CD4-positive, alpha-beta memory T cell (primary cell): ENCODE measurements at regions not wholly inside any gene's neighbourhood (a gene's known extent, or its start where the extent isn't known, plus 50 kb on each side); places are given as distances from the start of the nearest gene placed in this dataset.
"Not testable (repeated sequence)": the region's sequence is repeated elsewhere in the genome, so short reads cannot be mapped to it uniquely, and the experiment has no call there.

Source experiments
- CTCF ChIA-PET: fragments of 350-600 bp; sonication (Branson Sonifier 250); formaldehyde crosslinking; loops from one replicate; lab custom pipeline; 2021; ENCODE audit warnings: inconsistent platforms; ENCODE audit not compliant: partially characterized antibody; lab: Charles Lee
- POLR2A ChIA-PET: fragments of 350-600 bp; sonication (Branson Sonifier 250); formaldehyde crosslinking; loops from one replicate; lab custom pipeline; 2021; ENCODE audit not compliant: partially characterized antibody; lab: Charles Lee
- DNase-seq, 5 donors: peaks; one replicate each; pipeline versions ENCODE4 v3.0.0 to v3.0.0-alpha.2; 2020 to 2022; ENCODE audit warnings: mixed read lengths in 1 of 5
- H3K27ac ChIP-seq: one replicate; pipeline ENCODE4 v1.7.0; 2013; ENCODE audit warnings: low read depth, low read length
- H3K27me3 ChIP-seq: 2 replicates; pipeline ENCODE4 v1.7.0; 2013; ENCODE audit warnings: mild to moderate bottlenecking, low read length, moderate library complexity; ENCODE audit not compliant: insufficient read depth
- H3K36me3 ChIP-seq: 2 replicates; pipeline ENCODE4 v1.7.0; 2013; ENCODE audit warnings: mild to moderate bottlenecking, low read length, moderate library complexity; ENCODE audit not compliant: insufficient read depth
- H3K4me1 ChIP-seq: 2 replicates; pipeline ENCODE4 v1.7.0; 2013; ENCODE audit warnings: mild to moderate bottlenecking, low read length, moderate library complexity; ENCODE audit not compliant: insufficient read depth
- H3K4me3 ChIP-seq, 2 donors: one replicate each; pipeline ENCODE4 v1.7.0; 2013; ENCODE audit warnings: low read length in 2 of 2, mild to moderate bottlenecking in 1 of 2
- H3K9me3 ChIP-seq, 2 donors: one replicate each; pipeline ENCODE4 v1.7.0; 2013; ENCODE audit warnings: low read length in 2 of 2, control low read depth in 1 of 2; ENCODE audit not compliant: control insufficient read depth in 1 of 2
- H3K27ac Mint-ChIP-seq, 7 donors: one replicate each; pipeline ENCODE4 v1.8.0; 2020 to 2021; ENCODE audit warnings: mixed read lengths in 7 of 7, mild to moderate bottlenecking in 6 of 7, inconsistent platforms in 3 of 7, moderate library complexity in 3 of 7
- H3K27me3 Mint-ChIP-seq, 2 donors: one replicate each; pipeline ENCODE4 v1.8.0; 2020 to 2021; ENCODE audit warnings: mixed read lengths in 2 of 2
- H3K36me3 Mint-ChIP-seq, 2 donors: one replicate each; pipeline ENCODE4 v1.8.0; 2020 to 2021; ENCODE audit warnings: mixed read lengths in 2 of 2, inconsistent platforms in 1 of 2, mild to moderate bottlenecking in 1 of 2
- H3K4me1 Mint-ChIP-seq, 4 donors: one replicate each; pipeline ENCODE4 v1.8.0; 2020 to 2021; ENCODE audit warnings: mixed read lengths in 4 of 4, mild to moderate bottlenecking in 1 of 4
- H3K4me3 Mint-ChIP-seq, 8 donors: one replicate each; pipeline ENCODE4 v1.8.0; 2020 to 2021; ENCODE audit warnings: mixed read lengths in 8 of 8, mild to moderate bottlenecking in 7 of 8, moderate library complexity in 6 of 8, inconsistent platforms in 3 of 8
- H3K9me3 Mint-ChIP-seq, 8 donors: one replicate each; pipeline ENCODE4 v1.8.0; 2020 to 2021; ENCODE audit warnings: mixed read lengths in 8 of 8, mild to moderate bottlenecking in 5 of 8, inconsistent platforms in 3 of 8, moderate library complexity in 1 of 8
- intact Hi-C: fragments of 100-400 bp; cut with micrococcal nuclease; formaldehyde crosslinking; loops from one replicate; pipeline ENCODE4 v1.15.1; 2023

DNA sequence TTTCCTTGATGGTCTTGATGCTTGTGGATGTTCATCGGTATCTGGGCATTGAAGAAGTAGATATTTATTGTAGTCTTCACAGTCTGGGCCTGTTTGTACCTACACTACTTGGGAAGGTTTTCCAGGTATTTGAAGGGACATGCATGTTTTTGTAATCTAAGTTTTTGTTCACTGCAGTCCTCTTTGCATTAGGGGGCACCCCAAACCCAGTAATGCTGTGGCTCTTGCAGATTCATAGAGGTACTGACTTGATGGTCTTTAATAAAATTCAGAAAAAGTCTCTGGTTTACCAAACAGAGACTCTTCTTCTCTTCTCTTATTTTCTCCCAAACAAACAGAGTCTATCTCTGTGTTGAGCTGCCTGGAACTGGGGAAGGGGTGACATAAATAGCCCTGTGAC, 150.9 kb upstream of the SLC16A7 start:
- intact Hi-C loops = loop anchor here (1.0 to 5.0 kb wide), 2 partner anchors 152 to 363 kb away; partner anchors contain the start of gene SLC16A7
- H3K4me3 Mint-ChIP-seq = no peak overlapping the region
- H3K4me1 ChIP-seq = no peaks in the 10 kb centered on the region

DNA sequence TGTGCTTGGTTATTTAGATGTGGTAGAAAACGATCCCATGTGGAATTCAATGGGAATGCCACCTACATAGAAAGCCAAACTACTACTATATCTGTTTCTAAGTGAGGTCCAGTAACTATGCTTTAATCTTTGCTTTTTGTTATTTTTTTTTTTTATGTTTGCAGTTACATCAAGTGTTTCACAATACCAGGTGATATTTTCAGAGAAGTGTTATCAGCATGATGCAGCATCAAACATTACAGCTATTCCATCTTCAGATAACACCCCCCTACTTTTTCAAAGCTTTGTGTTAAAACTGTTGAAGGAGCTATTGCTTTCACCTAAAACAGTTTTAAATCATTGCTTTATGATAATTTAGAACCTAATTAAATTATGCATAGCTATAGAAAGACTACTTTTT, 163.8 kb upstream of the SLC16A7 start:
- H3K27me3 ChIP-seq = no peaks in the 10 kb centered on the region
- Mint-ChIP-seq H3K4me3 (no peak overlapping the region), H3K4me1 (no peaks in the 10 kb centered on the region), H3K9me3 (no peaks in the 10 kb centered on the region), H3K27me3 (peaks cover 2% of the 10 kb centered on the region in 2 donors), H3K27ac (no peak overlapping the region), H3K36me3 (no peaks in the 10 kb centered on the region)
- H3K4me1 ChIP-seq = no peaks in the 10 kb centered on the region
- H3K36me3 ChIP-seq = no peaks in the 10 kb centered on the region
- intact Hi-C loops = loop anchor here (5.0 kb wide), 1 partner anchor 375 kb away; no protein-coding TSS in a partner anchor
- DNase-seq = no peak
- ChIA-PET CTCF (interaction anchor here (1.0 to 1.6 kb wide), 2 partner anchors 376 to 403 kb away, joined by 3 to 4 read pairs; no protein-coding TSS in a partner anchor), POLR2A (no interaction called here)
- no peak overlapping the region for H3K4me3 ChIP-seq
- H3K9me3 ChIP-seq = no peaks in the 10 kb centered on the region
- H3K27ac ChIP-seq = no peak overlapping the region

More for the DNA sequence above, 150.9 kb upstream of the SLC16A7 start:
- Histone ChIP-seq H3K27me3 (no peaks in the 10 kb centered on the region), H3K4me3 (no peak overlapping the region), H3K9me3 (no peaks in the 10 kb centered on the region), H3K27ac (no peak overlapping the region), H3K36me3 (no peaks in the 10 kb centered on the region)
- CTCF ChIA-PET = interaction anchor here (0.9 to 2.3 kb wide), 6 partner anchors 9 to 391 kb away, joined by 3 to 28 read pairs (median 4); no protein-coding TSS in a partner anchor
- Mint-ChIP-seq H3K27me3 (peaks cover 1 to 3% of the 10 kb centered on the region in 2 donors), H3K9me3 (peaks cover 8 to 24% (median 22%) of the 10 kb centered on the region in 8 donors), H3K4me1 (no peaks in the 10 kb centered on the region), H3K36me3 (peaks cover 0 to 3% of the 10 kb centered on the region in 2 donors), H3K27ac (no peak overlapping the region)
- peak in 4 of 5 donors; percentile 7 to 24 (median 18) for DNase-seq
- POLR2A ChIA-PET = interaction anchor here (1.3 kb wide), 1 partner anchor 151 kb away, joined by 3 read pairs; the partner anchor contains the start of gene SLC16A7

DNA sequence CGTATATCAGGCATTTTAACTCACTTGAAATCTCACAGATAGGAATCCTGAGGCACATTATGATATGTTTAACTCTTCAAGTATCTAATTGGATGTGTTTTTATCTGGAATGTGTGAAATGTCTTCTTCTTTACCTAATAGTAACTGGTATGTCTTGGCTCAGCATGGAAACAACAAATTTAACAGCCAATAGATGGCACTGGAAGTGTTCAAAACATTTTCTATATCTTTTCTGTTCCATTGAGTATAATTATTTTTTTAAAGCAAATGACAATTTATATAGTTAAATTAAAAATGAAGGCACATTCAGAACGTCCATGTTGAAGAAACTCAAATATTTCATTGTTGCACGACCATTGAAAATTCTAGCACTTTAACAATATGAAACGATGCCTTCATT, 164.6 kb upstream of the SLC16A7 start:
- no peak overlapping the region for H3K27ac Mint-ChIP-seq
- Histone ChIP-seq H3K4me3 (no peak overlapping the region), H3K27me3 (no peaks in the 10 kb centered on the region), H3K9me3 (no peaks in the 10 kb centered on the region), H3K36me3 (no peaks in the 10 kb centered on the region), H3K27ac (no peak overlapping the region), H3K4me1 (no peaks in the 10 kb centered on the region)
- peaks cover 2% of the 10 kb centered on the region in 2 donors for H3K27me3 Mint-ChIP-seq
- H3K9me3 Mint-ChIP-seq = no peaks in the 10 kb centered on the region
- H3K4me1 Mint-ChIP-seq = no peaks in the 10 kb centered on the region
- H3K36me3 Mint-ChIP-seq = no peaks in the 10 kb centered on the region
- DNase-seq = peak in 1 of 5 donors; percentile 5
- ChIA-PET CTCF (interaction anchor here (2.3 kb wide), 1 partner anchor 404 kb away, joined by 7 read pairs; no protein-coding TSS in a partner anchor), POLR2A (no interaction called here)
- intact Hi-C loops = loop anchor here (1.0 to 5.0 kb wide), 2 partner anchors 376 to 404 kb away; no protein-coding TSS in a partner anchor
- H3K4me3 Mint-ChIP-seq = no peak overlapping the region

DNA sequence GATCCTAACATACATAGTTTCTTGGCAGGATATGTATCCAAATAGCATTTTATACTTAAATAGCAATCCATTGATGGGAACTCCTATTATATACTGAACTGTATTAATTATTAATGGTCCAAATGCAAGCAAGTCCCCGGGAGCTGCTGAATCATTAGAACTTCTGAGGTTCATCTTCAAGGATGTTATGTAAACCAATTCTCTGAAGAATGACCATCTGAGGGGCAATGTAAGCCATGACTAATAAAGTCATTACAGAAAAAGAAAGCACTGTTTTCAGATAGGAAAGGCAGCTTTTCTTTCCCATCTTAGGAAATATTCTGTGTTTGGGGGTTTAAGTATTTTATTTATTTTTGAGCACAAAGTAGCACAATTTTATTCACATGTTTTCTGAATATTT, 166.1 kb upstream of the SLC16A7 start:
- no peaks in the 10 kb centered on the region for H3K9me3 ChIP-seq
- no peaks in the 10 kb centered on the region for H3K27me3 ChIP-seq
- Mint-ChIP-seq H3K9me3 (no peaks in the 10 kb centered on the region), H3K27ac (no peak overlapping the region), H3K4me3 (no peak overlapping the region), H3K27me3 (peaks cover 2 to 4% of the 10 kb centered on the region in 2 donors), H3K36me3 (no peaks in the 10 kb centered on the region), H3K4me1 (no peaks in the 10 kb centered on the region)
- H3K4me1 ChIP-seq = no peaks in the 10 kb centered on the region
- no peak overlapping the region for H3K4me3 ChIP-seq
- DNase-seq = no peak
- ChIA-PET POLR2A (no interaction called here), CTCF (interaction anchor here (1.1 to 2.3 kb wide), 3 partner anchors 378 to 406 kb away, joined by 3 to 7 read pairs (median 5); no protein-coding TSS in a partner anchor)
- no peaks in the 10 kb centered on the region for H3K36me3 ChIP-seq
- intact Hi-C loops = loop anchor here (5.0 kb wide), 1 partner anchor 378 kb away; no protein-coding TSS in a partner anchor
- no peak overlapping the region for H3K27ac ChIP-seq

DNA sequence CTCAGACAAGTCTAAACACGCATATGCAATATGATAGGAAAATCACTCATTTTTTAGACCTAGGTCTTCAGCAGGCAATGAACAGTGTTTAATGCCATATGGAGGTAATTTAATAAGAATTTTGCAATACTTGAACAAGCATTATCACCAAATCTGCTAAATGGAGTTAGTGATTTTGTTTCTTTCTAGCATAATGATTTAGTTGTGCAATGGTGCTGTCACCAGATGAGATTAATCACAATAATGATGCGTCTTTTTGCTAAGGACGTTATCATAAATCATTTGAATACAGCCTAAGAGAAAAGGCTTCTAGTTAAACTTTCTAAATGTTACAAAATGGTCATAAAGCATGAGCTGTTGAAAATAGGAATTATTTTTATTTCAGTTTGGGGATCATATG, 170.0 kb upstream of the SLC16A7 start:
- DNase-seq = no peak
- Histone ChIP-seq H3K4me3 (no peak overlapping the region), H3K4me1 (no peaks in the 10 kb centered on the region), H3K36me3 (no peaks in the 10 kb centered on the region), H3K27me3 (no peaks in the 10 kb centered on the region), H3K27ac (no peak overlapping the region), H3K9me3 (no peaks in the 10 kb centered on the region)
- ChIA-PET CTCF (interaction anchor here (1.5 to 1.9 kb wide), 2 partner anchors 382 to 410 kb away, joined by 5 read pairs; no protein-coding TSS in a partner anchor), POLR2A (no interaction called here)
- Mint-ChIP-seq H3K4me1 (no peaks in the 10 kb centered on the region), H3K4me3 (no peak overlapping the region), H3K27me3 (peaks cover 2 to 9% of the 10 kb centered on the region in 2 donors), H3K36me3 (no peaks in the 10 kb centered on the region), H3K27ac (no peak overlapping the region), H3K9me3 (no peaks in the 10 kb centered on the region)
- intact Hi-C loops = no loop called here

DNA sequence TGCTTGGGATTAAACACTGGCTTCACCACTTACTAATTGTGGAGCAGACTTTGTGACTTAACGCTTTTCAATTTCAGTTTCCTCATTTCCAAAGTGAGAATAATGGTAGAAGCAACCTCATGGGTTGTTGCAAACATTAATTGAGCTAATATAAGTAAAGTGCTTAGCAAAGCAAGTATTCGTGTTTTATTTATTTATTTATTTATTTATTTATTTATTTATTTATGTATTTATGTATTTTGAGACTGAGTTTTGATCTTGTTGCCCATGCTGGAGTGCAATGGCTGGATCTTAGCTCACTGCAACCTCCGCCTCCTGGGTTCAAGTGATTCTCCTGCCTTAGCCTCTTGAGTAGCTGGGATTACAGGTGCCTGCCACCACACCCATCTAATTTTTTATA, 171.2 kb upstream of the SLC16A7 start:
- H3K9me3 Mint-ChIP-seq, H3K4me1 ChIP-seq, H3K36me3 Mint-ChIP-seq, H3K4me1 Mint-ChIP-seq, H3K4me3 ChIP-seq, H3K27me3 ChIP-seq, POLR2A ChIA-PET, H3K4me3 Mint-ChIP-seq, H3K27me3 Mint-ChIP-seq, intact Hi-C loops, H3K27ac ChIP-seq, H3K9me3 ChIP-seq, H3K27ac Mint-ChIP-seq, H3K36me3 ChIP-seq, DNase-seq: not testable (repeated sequence)
- CTCF ChIA-PET = interaction anchor here (1.5 kb wide), 1 partner anchor 383 kb away, joined by 5 read pairs; no protein-coding TSS in a partner anchor

DNA sequence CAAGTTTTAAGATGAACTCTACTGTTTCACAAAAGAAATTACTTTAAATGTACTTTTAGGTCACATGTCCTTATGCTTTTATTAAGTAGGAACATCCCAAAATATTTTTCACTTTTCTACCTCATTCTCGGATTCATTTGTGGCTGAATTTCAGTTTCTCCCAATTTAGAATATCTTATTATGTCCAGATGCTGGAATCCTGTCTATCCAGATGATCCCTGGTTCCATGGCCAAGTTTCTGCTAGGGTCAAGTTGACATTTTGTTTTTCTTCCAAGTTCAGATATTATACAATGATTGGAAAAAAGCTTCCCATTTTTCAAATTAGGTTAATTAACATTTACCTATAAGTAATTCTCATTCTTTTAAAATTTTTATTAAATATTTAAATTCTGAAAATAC, 181.8 kb upstream of the SLC16A7 start:
- CTCF ChIA-PET = no interaction called here

More for the DNA sequence above, 181.8 kb upstream of the SLC16A7 start:
- Histone ChIP-seq H3K4me1 (no peaks in the 10 kb centered on the region), H3K27ac (no peak overlapping the region), H3K4me3 (no peak overlapping the region), H3K9me3 (no peaks in the 10 kb centered on the region), H3K27me3 (no peaks in the 10 kb centered on the region), H3K36me3 (no peaks in the 10 kb centered on the region)
- intact Hi-C loops = no loop called here
- no peak overlapping the region for H3K4me3 Mint-ChIP-seq
- no peak for DNase-seq
- no peaks in the 10 kb centered on the region for H3K36me3 Mint-ChIP-seq
- no peak overlapping the region for H3K27ac Mint-ChIP-seq
- peaks cover 0 to 4% of the 10 kb centered on the region in 2 donors for H3K27me3 Mint-ChIP-seq
- H3K9me3 Mint-ChIP-seq = no peaks in the 10 kb centered on the region
- H3K4me1 Mint-ChIP-seq = no peaks in the 10 kb centered on the region
- POLR2A ChIA-PET = no interaction called here
